ENCODE measurements at regions not wholly inside any gene's neighbourhood (a gene's known extent, or its start where the extent isn't known, plus 50 kb on each side); places are given as distances from the start of the nearest gene placed in this dataset.

GRCh38 chr5:74139589-74139988, 500.9 kb downstream of the ENC1 start:
- DNase-seq (ENCODE audit: low spot score) (no peak), ATAC-seq (ENCODE audit: insufficient number of reproducible peaks, low FRiP score, low read depth) (no peak)
- H3K27ac ChIP-seq: no peak overlapping the region
- no peak overlapping the region for H3K4me3 ChIP-seq
- no peaks in the 10 kb centered on the region for H3K27me3 ChIP-seq (replicated peaks; ENCODE audit: insufficient read depth)
- no peak for TF ChIP-seq CTCF (IDR thresholded peaks at IDR 0.05)
- H3K9me3 ChIP-seq: no peaks in the 10 kb centered on the region
- H3K36me3 ChIP-seq: no peaks in the 10 kb centered on the region
- H3K4me1 ChIP-seq (ENCODE audit: control insufficient read depth in 1 of 2, low read depth in 2 of 2): no peaks in the 10 kb centered on the region

- H3K27ac ChIP-seq: no peak overlapping the region
- DNase-seq (ENCODE audit: low spot score) (no peak), ATAC-seq (ENCODE audit: insufficient number of reproducible peaks, low FRiP score, low read depth) (no peak)
- no peaks in the 10 kb centered on the region for H3K9me3 ChIP-seq
- H3K4me3 ChIP-seq: no peak overlapping the region
- H3K27me3 ChIP-seq (replicated peaks; ENCODE audit: insufficient read depth): no peaks in the 10 kb centered on the region
- TF ChIP-seq CTCF (IDR thresholded peaks at IDR 0.05): no peak
- H3K4me1 ChIP-seq (ENCODE audit: control insufficient read depth in 1 of 2, low read depth in 2 of 2): no peaks in the 10 kb centered on the region
- no peaks in the 10 kb centered on the region for H3K36me3 ChIP-seq
These were observed 501.8 kb downstream of the ENC1 start for GRCh38 chr5:74138721-74139120.

GRCh38 chr5:74136276-74136825, 504.2 kb downstream of the ENC1 start:
- DNase-seq (ENCODE audit: low spot score): no peak
- ATAC-seq (ENCODE audit: insufficient number of reproducible peaks, low FRiP score, low read depth): no peak
- Histone ChIP-seq H3K36me3 (no peaks in the 10 kb centered on the region), H3K4me1 (ENCODE audit: control insufficient read depth in 1 of 2, low read depth in 2 of 2) (no peaks in the 10 kb centered on the region), H3K4me3 (no peak overlapping the region), H3K9me3 (no peaks in the 10 kb centered on the region), H3K27me3 (replicated peaks; ENCODE audit: insufficient read depth) (no peaks in the 10 kb centered on the region), H3K27ac (no peak overlapping the region)
- TF ChIP-seq CTCF (IDR thresholded peaks at IDR 0.05): no peak

GRCh38 chr5:74135033-74135432, 505.5 kb downstream of the ENC1 start:
- H3K9me3 ChIP-seq: no peaks in the 10 kb centered on the region
- H3K27me3 ChIP-seq (replicated peaks; ENCODE audit: insufficient read depth): no peaks in the 10 kb centered on the region
- H3K27ac ChIP-seq: no peak overlapping the region
- no peaks in the 10 kb centered on the region for H3K36me3 ChIP-seq
- DNase-seq (ENCODE audit: low spot score): no peak
- TF ChIP-seq CTCF (IDR thresholded peaks at IDR 0.05): no peak
- ATAC-seq (ENCODE audit: insufficient number of reproducible peaks, low FRiP score, low read depth): no peak
- no peak overlapping the region for H3K4me3 ChIP-seq
- H3K4me1 ChIP-seq (ENCODE audit: control insufficient read depth in 1 of 2, low read depth in 2 of 2): no peaks in the 10 kb centered on the region

GRCh38 chr5:74132485-74132884, 506.5 kb downstream of the ARHGEF28 start:
- no peak for TF ChIP-seq CTCF (IDR thresholded peaks at IDR 0.05)
- Histone ChIP-seq H3K27me3 (replicated peaks; ENCODE audit: insufficient read depth) (no peaks in the 10 kb centered on the region), H3K4me3 (no peak overlapping the region), H3K27ac (no peak overlapping the region), H3K36me3 (no peaks in the 10 kb centered on the region), H3K9me3 (no peaks in the 10 kb centered on the region), H3K4me1 (ENCODE audit: control insufficient read depth in 1 of 2, low read depth in 2 of 2) (no peaks in the 10 kb centered on the region)
- ATAC-seq (ENCODE audit: insufficient number of reproducible peaks, low FRiP score, low read depth) (no peak), DNase-seq (ENCODE audit: low spot score) (no peak)

All from thoracic aorta (tissue), 2 donors.